ENCODE measurements at regions not wholly inside any gene's neighbourhood (a gene's known extent, or its start where the extent isn't known, plus 50 kb on each side); places are given as distances from the start of the nearest gene placed in this dataset.
A peak's percentile ranks its signal among the peaks of the same experiment; 100 is the strongest.

DNA sequence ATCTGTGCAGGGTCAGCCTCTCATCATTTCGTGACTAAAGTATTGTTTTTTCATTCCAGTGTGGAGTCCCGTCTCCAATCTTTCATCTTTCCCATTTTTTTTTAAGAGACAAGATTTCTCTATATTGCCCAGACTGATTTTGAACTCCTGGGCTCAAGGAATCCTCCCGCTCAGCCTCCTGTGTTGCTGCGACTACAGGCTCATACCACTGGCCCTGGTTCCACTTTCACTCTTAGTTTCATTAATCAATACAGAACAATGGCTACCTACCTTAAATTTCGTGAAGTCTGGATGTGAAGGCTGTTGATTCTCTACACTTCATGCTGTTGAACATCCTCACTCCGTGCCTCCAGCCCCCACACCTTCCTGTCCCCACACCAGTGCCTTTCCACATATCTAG lies 97.7 kb upstream of the GREM2 start:
- DNase-seq (ENCODE audit: low read depth) = no peak
- TF ChIP-seq CTCF (conservative IDR thresholded peaks at IDR 0.05; ENCODE audit: low read length) = no peak
- H3K4me3 ChIP-seq (ENCODE audit: low read length) = no peak overlapping the region

DNA sequence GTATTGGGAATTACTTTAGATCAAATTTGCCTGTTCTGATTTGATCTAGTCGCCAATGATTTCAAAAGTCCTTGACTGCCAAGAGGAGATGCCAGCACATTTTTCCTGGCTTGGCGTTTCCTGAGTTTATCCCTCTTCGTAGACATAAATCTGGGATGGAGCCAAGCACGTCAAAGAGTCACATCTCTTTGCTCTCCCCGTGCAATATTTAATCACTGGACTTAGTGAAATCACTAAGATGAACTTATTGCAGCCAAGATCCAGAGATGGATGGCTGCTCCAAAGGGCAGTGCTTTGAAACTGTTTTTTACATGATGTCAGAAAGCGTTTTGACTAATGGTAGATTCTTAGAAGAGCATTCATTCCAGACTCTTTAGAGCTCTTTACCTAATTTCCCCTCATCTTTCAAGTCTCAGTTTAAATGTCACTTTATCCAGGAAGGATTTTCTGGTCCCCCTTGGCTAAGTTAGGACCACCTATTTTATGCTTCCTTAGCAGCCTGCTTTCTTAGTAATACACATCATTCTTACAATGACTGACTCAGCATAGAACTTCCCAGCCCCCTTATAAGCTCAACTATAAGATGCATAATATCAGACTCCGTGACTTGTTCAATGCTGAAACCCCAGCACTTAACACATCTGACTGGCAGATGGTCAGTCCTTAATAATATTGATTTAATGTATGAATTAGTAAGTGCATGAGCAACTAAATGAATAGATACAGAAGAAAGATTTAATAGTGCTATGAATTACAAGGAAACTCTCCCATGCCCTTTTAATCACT lies 94.4 kb upstream of the GREM2 start:
- peak; percentile 87 for DNase-seq (ENCODE audit: low read depth)
- TF ChIP-seq CTCF (conservative IDR thresholded peaks at IDR 0.05; ENCODE audit: low read length) = no peak
- H3K4me3 ChIP-seq (ENCODE audit: low read length) = no peak overlapping the region

DNA sequence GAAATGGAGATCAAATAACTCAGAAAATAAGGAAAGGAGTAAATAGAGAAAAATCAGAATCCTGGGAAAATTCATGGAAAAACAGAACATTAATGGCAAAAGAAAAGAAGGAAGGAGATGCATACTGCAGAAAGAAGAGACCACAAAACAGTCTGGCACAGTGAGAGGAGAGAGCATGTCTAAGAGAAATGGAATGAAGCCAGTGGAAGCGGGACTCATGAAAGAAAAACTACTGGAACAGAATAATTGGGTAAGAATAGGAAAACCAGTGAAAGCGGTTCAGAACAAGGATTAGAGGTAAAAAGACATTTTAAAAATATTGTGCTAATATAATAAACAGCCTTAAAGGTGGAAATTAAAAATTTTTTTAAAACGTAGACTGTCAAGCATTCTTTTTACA lies 93.6 kb upstream of the GREM2 start:
- no peak overlapping the region for H3K4me3 ChIP-seq (ENCODE audit: low read length)
- peak; percentile 84 for DNase-seq (ENCODE audit: low read depth)
- TF ChIP-seq CTCF (conservative IDR thresholded peaks at IDR 0.05; ENCODE audit: low read length) = no peak

DNA sequence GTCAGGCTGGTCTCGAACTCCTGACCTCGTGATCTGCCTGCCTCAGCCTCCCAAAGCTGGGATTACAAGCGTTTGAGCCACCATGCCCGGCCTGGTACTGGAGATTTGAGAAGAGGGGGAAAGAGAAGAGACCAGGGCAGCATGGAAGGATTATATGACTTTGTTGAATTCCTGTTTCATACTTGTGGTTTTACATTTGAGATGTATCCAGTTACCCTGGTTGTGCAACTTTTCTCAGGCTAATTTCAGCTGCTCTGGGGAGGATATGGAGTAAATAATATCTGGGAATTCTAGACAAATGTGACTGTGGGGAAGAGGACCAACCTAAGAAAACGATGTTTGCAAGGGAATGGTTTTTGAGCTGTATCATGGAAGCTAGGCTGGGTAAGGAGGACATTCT lies 89.5 kb upstream of the GREM2 start:
- DNase-seq (ENCODE audit: low read depth) = peak; percentile 91
- no peak for TF ChIP-seq CTCF (conservative IDR thresholded peaks at IDR 0.05; ENCODE audit: low read length)
- H3K4me3 ChIP-seq (ENCODE audit: low read length) = no peak overlapping the region

DNA sequence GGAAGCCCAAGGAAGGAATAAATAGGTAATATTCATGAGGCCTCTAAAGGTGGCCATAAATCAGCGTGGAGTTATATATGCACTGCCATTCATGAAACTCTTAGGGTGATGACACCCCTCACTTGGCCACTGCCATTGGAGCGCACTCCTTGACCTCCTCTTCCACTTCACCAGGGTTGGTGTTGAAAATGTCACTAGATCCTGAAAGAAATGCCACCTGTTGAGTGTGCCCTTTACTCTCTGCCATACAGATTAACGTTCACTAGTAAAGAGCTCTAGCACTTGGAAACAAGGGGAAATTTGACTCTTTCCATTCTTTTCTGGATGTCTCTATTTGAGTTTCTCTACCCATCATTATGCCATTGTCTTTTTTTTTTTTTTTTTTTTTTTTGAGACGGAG lies 83.5 kb upstream of the GREM2 start:
- TF ChIP-seq CTCF (conservative IDR thresholded peaks at IDR 0.05; ENCODE audit: low read length) = no peak
- DNase-seq (ENCODE audit: low read depth) = no peak
- no peak overlapping the region for H3K4me3 ChIP-seq (ENCODE audit: low read length)

DNA sequence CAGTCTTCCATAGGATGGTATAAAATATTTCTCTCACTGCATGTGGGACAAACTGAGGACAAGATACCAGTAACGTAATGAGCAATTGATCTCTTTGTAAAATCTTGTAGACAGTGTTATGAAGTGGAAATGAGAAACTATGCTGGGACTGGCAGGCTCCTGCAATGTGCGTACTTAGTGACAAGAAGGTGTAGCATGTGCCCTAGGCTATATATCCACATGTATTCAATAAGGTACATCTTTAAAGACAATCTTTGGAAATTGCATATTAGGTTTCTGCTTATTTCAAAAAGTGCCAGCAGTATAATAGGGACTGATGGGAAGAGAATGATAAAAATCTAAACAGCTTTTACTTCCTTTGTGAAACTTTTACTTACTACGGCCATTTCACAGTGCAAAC lies 81.9 kb upstream of the GREM2 start:
- TF ChIP-seq CTCF (conservative IDR thresholded peaks at IDR 0.05; ENCODE audit: low read length) = no peak
- no peak overlapping the region for H3K4me3 ChIP-seq (ENCODE audit: low read length)
- no peak for DNase-seq (ENCODE audit: low read depth)

DNA sequence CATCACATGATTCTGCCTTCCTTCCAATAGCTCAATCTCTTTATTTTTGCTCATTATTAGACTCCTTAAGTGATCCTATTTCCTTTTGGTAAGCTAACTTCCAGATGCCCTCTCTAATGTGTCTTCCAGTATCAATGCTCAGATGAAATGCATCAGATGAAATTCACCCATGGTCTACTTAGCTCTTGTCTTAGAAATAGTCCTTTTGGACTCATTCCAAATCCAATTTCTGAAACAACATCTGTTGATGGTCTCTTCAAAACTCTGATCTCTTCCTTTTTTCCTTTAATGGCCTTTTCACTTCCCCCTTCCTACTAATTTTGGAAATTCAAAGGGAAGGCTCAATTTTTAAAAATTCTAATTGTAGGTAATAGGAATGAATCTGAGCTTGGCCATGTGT lies 81.1 kb upstream of the GREM2 start:
- H3K4me3 ChIP-seq (ENCODE audit: low read length) = no peak overlapping the region
- DNase-seq (ENCODE audit: low read depth) = no peak
- TF ChIP-seq CTCF (conservative IDR thresholded peaks at IDR 0.05; ENCODE audit: low read length) = no peak

Data from AG10803 (cell line).